IMR-90 (cell line): ENCODE measurements at regions not wholly inside any gene's neighbourhood (a gene's known extent, or its start where the extent isn't known, plus 50 kb on each side); places are given as distances from the start of the nearest gene placed in this dataset.

Experiments used
- ATAC-seq: fragments of 200-7000 bp; cut with Tn5 transposase; 2 replicates; pipeline ENCODE4 v1.9.1; 2020; ENCODE audit warnings: low read depth, mild to moderate bottlenecking, moderate library complexity
- BruUV-seq: library from RNA; stranded (reverse); fragments of 400-500 nt; replicated peaks from 2 replicates; lab custom pipeline; 2021; lab: Mats Ljungman, UMichigan
- CTCF ChIA-PET: fragments of 300-600 bp; formaldehyde crosslinking; extraction: SDS; loops from one replicate; lab custom pipeline; 2021; ENCODE audit warnings: antibody characterized with exemption; lab: Yijun Ruan, JAX
- POLR2A ChIA-PET: fragments of 300-600 bp; sonication (Branson Sonifier 250); formaldehyde crosslinking; loops from one replicate; lab custom pipeline; 2022; ENCODE audit warnings: antibody characterized with exemption; ENCODE audit not compliant: unreplicated experiment; lab: Charles Lee
- DNase-seq: peaks from one replicate; pipeline ENCODE4 v3.0.0; 2013
- H2AFZ ChIP-seq: replicated peaks from 2 replicates; pipeline ENCODE3; 2013; ENCODE audit warnings: low read length, mild to moderate bottlenecking; ENCODE audit not compliant: poor library complexity
- H2AK5ac ChIP-seq: 2 replicates; pipeline ENCODE4 v1.6.1; 2013; ENCODE audit warnings: low read depth, low read length, inconsistent platforms
- H2AK9ac ChIP-seq: replicated peaks from 2 replicates; pipeline ENCODE3; 2013; ENCODE audit warnings: mild to moderate bottlenecking, low read depth, low read length, moderate library complexity; ENCODE audit not compliant: poor library complexity
- H2BK120ac ChIP-seq: 2 replicates; pipeline ENCODE4 v1.6.1; 2013; ENCODE audit warnings: low read depth, low read length, inconsistent platforms
- H2BK15ac ChIP-seq: 3 replicates; pipeline ENCODE4 v1.6.1; 2013; ENCODE audit warnings: low read depth, low read length, inconsistent platforms
- H2BK20ac ChIP-seq: 2 replicates; pipeline ENCODE4 v1.6.1; 2013; ENCODE audit warnings: low read depth, mild to moderate bottlenecking, inconsistent platforms, low read length, moderate library complexity
- H2BK5ac ChIP-seq: 2 replicates; pipeline ENCODE4 v1.6.1; 2013; ENCODE audit warnings: mild to moderate bottlenecking, low read depth, low read length, inconsistent platforms; ENCODE audit not compliant: poor library complexity, severe bottlenecking
- H3K14ac ChIP-seq: replicated peaks from 2 replicates; pipeline ENCODE4 v1.6.1; 2013; ENCODE audit warnings: low read depth, low read length, inconsistent platforms
- H3K18ac ChIP-seq: 2 replicates; pipeline ENCODE4 v1.6.1; 2013; ENCODE audit warnings: low read depth, low read length, control low read depth
- H3K23ac ChIP-seq: 2 replicates; pipeline ENCODE4 v1.6.1; 2013; ENCODE audit warnings: low read depth, low read length, inconsistent platforms
- H3K27ac ChIP-seq: 2 replicates; pipeline ENCODE4 v1.5.1; 2013; ENCODE audit warnings: mild to moderate bottlenecking, control low read depth, low read length; ENCODE audit not compliant: insufficient read depth
- H3K27me3 ChIP-seq: 2 replicates; pipeline ENCODE4 v1.6.1; 2013; ENCODE audit warnings: low read length; ENCODE audit not compliant: control insufficient read depth, insufficient read depth
- H3K36me3 ChIP-seq: 2 replicates; pipeline ENCODE4 v1.6.1; 2013; ENCODE audit warnings: low read length, mixed read lengths; ENCODE audit not compliant: control insufficient read depth, insufficient read depth
- H3K4ac ChIP-seq: 2 replicates; pipeline ENCODE4 v1.6.1; 2013; ENCODE audit warnings: low read depth, low read length, inconsistent platforms
- H3K4me1 ChIP-seq: 2 replicates; pipeline ENCODE4 v1.6.1; 2013; ENCODE audit warnings: low read length, mixed read lengths; ENCODE audit not compliant: control insufficient read depth, insufficient read depth
- H3K4me2 ChIP-seq: 2 replicates; pipeline ENCODE4 v1.6.1; 2013; ENCODE audit warnings: low read depth, mild to moderate bottlenecking, control low read depth, low read length, moderate library complexity
- H3K4me3 ChIP-seq: 2 replicates; pipeline ENCODE4 v1.5.1; 2013; ENCODE audit warnings: low read depth, mild to moderate bottlenecking, control low read depth, low read length, moderate library complexity; ENCODE audit not compliant: insufficient read depth
- H3K56ac ChIP-seq: 2 replicates; pipeline ENCODE4 v1.6.1; 2013; ENCODE audit warnings: low read length, inconsistent platforms; ENCODE audit not compliant: insufficient read depth; ENCODE audit errors: extremely low read depth
- H3K79me1 ChIP-seq, 2 experiments: 2 replicates each; pipeline ENCODE4 v1.6.1; 2013; ENCODE audit warnings: low read length in 2 of 2, inconsistent platforms in 1 of 2, low read depth in 1 of 2
- H3K9ac ChIP-seq: 2 replicates; pipeline ENCODE4 v1.6.1; 2013; ENCODE audit warnings: low read depth, low read length, control low read depth
- H3K9me1 ChIP-seq: 2 replicates; pipeline ENCODE4 v1.6.1; 2013; ENCODE audit warnings: low read length, inconsistent platforms; ENCODE audit not compliant: insufficient read depth
- H3K9me3 ChIP-seq: 2 replicates; pipeline ENCODE4 v1.6.1; 2013; ENCODE audit warnings: low read length; ENCODE audit not compliant: control insufficient read depth, insufficient read depth
- H4K20me1 ChIP-seq: 2 replicates; pipeline ENCODE4 v1.6.1; 2013; ENCODE audit warnings: low read length, inconsistent platforms; ENCODE audit not compliant: insufficient read depth
- H4K5ac ChIP-seq: 2 replicates; pipeline ENCODE4 v1.6.1; 2013; ENCODE audit warnings: mild to moderate bottlenecking, low read depth, low read length, control low read depth
- H4K8ac ChIP-seq, 2 experiments: 2 replicates each; pipeline ENCODE4 v1.6.1; 2013; ENCODE audit warnings: low read depth in 2 of 2, low read length in 2 of 2, control low read depth in 1 of 2, inconsistent platforms in 1 of 2
- H4K91ac ChIP-seq: 2 replicates; pipeline ENCODE4 v1.6.1; 2013; ENCODE audit warnings: low read depth, low read length, inconsistent platforms; ENCODE audit not compliant: insufficient read depth
- CEBPB ChIP-seq: IDR thresholded peaks from 2 replicates; pipeline ENCODE4 v1.6.1; 2012; ENCODE audit warnings: low read depth, low read length, improper control_type of control experiment
- MAFK ChIP-seq: IDR thresholded peaks from 2 replicates; pipeline ENCODE4 v1.6.1; 2012; ENCODE audit warnings: low read depth, low read length, improper control_type of control experiment
- dilution Hi-C: fragments of 300-500 bp; cut with HindIII; formaldehyde crosslinking; loops from one replicate; pipeline ENCODE4 v1.14.3; 2018; ENCODE audit warnings: low sequenced_read_pairs; ENCODE audit not compliant: unreplicated experiment
- in situ Hi-C: fragments of 300-500 bp; cut with MboI; formaldehyde crosslinking; loops from 3 replicates; pipeline ENCODE4 v1.14.3; 2019; ENCODE audit warnings: low sequenced_read_pairs, inconsistent platforms, mixed read lengths
- intact Hi-C: fragments of 100-400 bp; cut with micrococcal nuclease; formaldehyde crosslinking; loops from 2 replicates; pipeline ENCODE4 v1.10.0; 2022

DNA sequence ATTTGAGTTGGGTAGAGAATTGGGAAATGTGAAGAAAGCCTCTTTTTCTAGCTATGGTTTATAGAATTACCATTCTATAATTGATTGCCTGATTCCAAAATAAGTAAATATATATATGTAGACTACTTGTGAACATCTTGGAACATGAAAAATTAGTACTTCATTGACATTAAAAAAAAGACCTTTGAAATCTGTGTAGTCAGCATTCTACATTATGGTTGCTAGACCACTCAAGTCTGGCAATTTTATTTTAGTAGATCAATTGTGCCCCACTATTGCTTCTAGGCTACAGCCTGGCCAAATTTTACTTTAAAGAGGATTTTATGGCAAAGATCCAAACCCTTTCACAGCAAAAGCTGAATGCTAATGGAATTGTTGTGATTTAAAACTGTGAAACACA lies 279.8 kb downstream of the IKZF2 start:
- H2BK20ac ChIP-seq: no peak overlapping the region
- DNase-seq: no peak
- CTCF ChIA-PET: no interaction called here
- dilution Hi-C loops: no loop called here
- no peaks in the 10 kb centered on the region for H3K9me1 ChIP-seq
- H3K9ac ChIP-seq: no peak overlapping the region
- H2BK120ac ChIP-seq: no peak overlapping the region
- no peak overlapping the region for H4K8ac ChIP-seq
- BruUV-seq: no TSS peak
- no peak overlapping the region for H2AK5ac ChIP-seq
- no peak overlapping the region for H3K18ac ChIP-seq
- no peak overlapping the region for H2BK5ac ChIP-seq
- no peak overlapping the region for H2BK15ac ChIP-seq
- ATAC-seq: no peak
- no peak overlapping the region for H3K4me3 ChIP-seq
- H3K36me3 ChIP-seq: no peaks in the 10 kb centered on the region
- TF ChIP-seq MAFK: peak; percentile 77
- no peak for TF ChIP-seq CEBPB
- H3K27ac ChIP-seq: no peak overlapping the region
- no peak overlapping the region for H3K4ac ChIP-seq
- peaks cover under 1% of the 10 kb centered on the region; the same call in 1 of the 2 replicates for H3K9me3 ChIP-seq
- H4K5ac ChIP-seq: no peak overlapping the region
- intact Hi-C loops: no loop called here
- POLR2A ChIA-PET: no interaction called here
- H2AFZ ChIP-seq: no peak overlapping the region
- no peak overlapping the region for H2AK9ac ChIP-seq
- H3K27me3 ChIP-seq: no peaks in the 10 kb centered on the region
- H4K20me1 ChIP-seq: no peaks in the 10 kb centered on the region
- H3K4me2 ChIP-seq: no peak overlapping the region
- no peaks in the 10 kb centered on the region for H3K4me1 ChIP-seq
- H4K91ac ChIP-seq: no peak overlapping the region
- in situ Hi-C loops: no loop called here
- H3K23ac ChIP-seq: no peak overlapping the region
- no peak overlapping the region for H3K56ac ChIP-seq
- no peaks in the 10 kb centered on the region for H3K79me1 ChIP-seq
- no peak overlapping the region for H3K14ac ChIP-seq
